ENCODE measurements at regions not wholly inside any gene's neighbourhood (a gene's known extent, or its start where the extent isn't known, plus 50 kb on each side); places are given as distances from the start of the nearest gene placed in this dataset.

- no peak overlapping the region for H3K27ac ChIP-seq (ENCODE audit: insufficient read depth, low read depth, low read length, poor library complexity, severe bottlenecking)
- H3K36me3 ChIP-seq (ENCODE audit: control insufficient read depth, insufficient read depth, low read length) = no peaks in the 10 kb centered on the region
- H3K4me3 ChIP-seq (ENCODE audit: insufficient read depth, low read depth, low read length) = no peak overlapping the region
- no peaks in the 10 kb centered on the region for H3K27me3 ChIP-seq (ENCODE audit: control insufficient read depth, insufficient read depth, low read length, poor library complexity, severe bottlenecking)
- no peaks in the 10 kb centered on the region for H3K9me3 ChIP-seq (ENCODE audit: control insufficient read depth, low read length)
- H3K4me1 ChIP-seq (ENCODE audit: control insufficient read depth, insufficient read depth, low read length) = no peaks in the 10 kb centered on the region
Measured at GRCh38 chr4:120139392-120139791, 72.7 kb upstream of the MAD2L1 start.

GRCh38 chr4:120132935-120133334 is 66.3 kb upstream of the MAD2L1 start:
- no peak overlapping the region for H3K4me3 ChIP-seq (ENCODE audit: insufficient read depth, low read depth, low read length)
- H3K27me3 ChIP-seq (ENCODE audit: control insufficient read depth, insufficient read depth, low read length, poor library complexity, severe bottlenecking) = no peaks in the 10 kb centered on the region
- no peak overlapping the region for H3K27ac ChIP-seq (ENCODE audit: insufficient read depth, low read depth, low read length, poor library complexity, severe bottlenecking)
- H3K9me3 ChIP-seq (ENCODE audit: control insufficient read depth, low read length) = no peaks in the 10 kb centered on the region
- 88% methylated on average over 2 of the region's 2 CpGs; no CpG with 5 or more reads in 1 of the 2 experiments for WGBS, 2 experiments
- H3K4me1 ChIP-seq (ENCODE audit: control insufficient read depth, insufficient read depth, low read length) = no peaks in the 10 kb centered on the region
- no peaks in the 10 kb centered on the region for H3K36me3 ChIP-seq (ENCODE audit: control insufficient read depth, insufficient read depth, low read length)

GRCh38 chr4:120130786-120131185 is 64.1 kb upstream of the MAD2L1 start:
- H3K27me3 ChIP-seq (ENCODE audit: control insufficient read depth, insufficient read depth, low read length, poor library complexity, severe bottlenecking) = no peaks in the 10 kb centered on the region
- H3K9me3 ChIP-seq (ENCODE audit: control insufficient read depth, low read length) = no peaks in the 10 kb centered on the region
- H3K4me3 ChIP-seq (ENCODE audit: insufficient read depth, low read depth, low read length) = no peak overlapping the region
- no peaks in the 10 kb centered on the region for H3K36me3 ChIP-seq (ENCODE audit: control insufficient read depth, insufficient read depth, low read length)
- H3K4me1 ChIP-seq (ENCODE audit: control insufficient read depth, insufficient read depth, low read length) = no peaks in the 10 kb centered on the region
- no peak overlapping the region for H3K27ac ChIP-seq (ENCODE audit: insufficient read depth, low read depth, low read length, poor library complexity, severe bottlenecking)
- 96 to 97% methylated on average over 2 of the region's 2 CpGs for WGBS, 2 experiments

Measured in ectodermal cell (in vitro differentiated cells).